HG03108 (cell line): ENCODE measurements at regions not wholly inside any gene's neighbourhood (a gene's known extent, or its start where the extent isn't known, plus 50 kb on each side); places are given as distances from the start of the nearest gene placed in this dataset.

ENCODE experiments used
- ATAC-seq: cut with Tn5 transposase; IDR thresholded peaks from one replicate; pipeline ENCODE4 v1.9.1; 2021; ENCODE audit warnings: moderate library complexity; ENCODE audit not compliant: unreplicated experiment

GRCh38 chr1:87715471-87715870 lies 386.8 kb downstream of the LMO4 start:
- no peak for ATAC-seq

- no peak for ATAC-seq
Measured at GRCh38 chr1:87717157-87717670, 388.5 kb downstream of the LMO4 start.

GRCh38 chr1:87718241-87718950 lies 389.7 kb downstream of the LMO4 start:
- ATAC-seq: no peak

DNA sequence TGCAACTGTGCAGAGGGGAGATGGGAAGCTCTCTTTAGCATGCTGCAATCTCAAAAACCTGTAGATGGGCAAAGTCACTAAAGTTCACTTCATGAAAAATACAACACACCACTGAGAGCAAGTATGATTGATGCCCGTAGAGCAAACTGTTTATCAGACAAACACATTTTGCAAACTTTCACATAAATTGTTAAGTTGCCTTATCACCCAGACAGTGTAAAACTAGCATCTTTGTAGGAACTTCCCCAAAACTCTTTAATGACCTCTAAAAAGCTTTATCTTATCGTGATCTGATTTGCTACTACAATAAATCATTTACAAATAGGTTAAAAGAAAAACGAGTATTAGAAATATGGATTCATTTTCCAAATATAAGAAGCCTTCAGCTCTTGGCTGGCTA lies 391.0 kb downstream of the LMO4 start:
- no peak for ATAC-seq

DNA sequence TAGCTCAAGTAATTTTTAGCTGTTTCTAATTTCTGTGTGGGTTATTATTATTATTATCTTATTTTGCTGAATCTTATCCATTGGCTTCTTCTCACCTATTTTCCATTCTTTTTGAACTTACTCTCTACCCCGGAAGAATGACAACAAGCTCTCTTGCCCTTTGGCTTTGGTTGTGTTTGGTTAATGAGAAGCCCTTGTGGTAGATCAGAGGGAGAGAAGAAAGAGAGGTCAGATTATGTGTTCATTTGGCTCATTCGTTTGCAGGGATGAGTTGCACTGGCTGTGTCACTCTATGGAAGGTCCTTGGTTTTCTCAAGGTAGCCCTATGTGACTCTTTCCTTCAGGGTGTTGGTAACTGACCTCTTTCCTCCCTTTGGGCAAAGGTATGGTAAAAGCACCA lies 391.9 kb downstream of the LMO4 start:
- ATAC-seq: no peak

DNA sequence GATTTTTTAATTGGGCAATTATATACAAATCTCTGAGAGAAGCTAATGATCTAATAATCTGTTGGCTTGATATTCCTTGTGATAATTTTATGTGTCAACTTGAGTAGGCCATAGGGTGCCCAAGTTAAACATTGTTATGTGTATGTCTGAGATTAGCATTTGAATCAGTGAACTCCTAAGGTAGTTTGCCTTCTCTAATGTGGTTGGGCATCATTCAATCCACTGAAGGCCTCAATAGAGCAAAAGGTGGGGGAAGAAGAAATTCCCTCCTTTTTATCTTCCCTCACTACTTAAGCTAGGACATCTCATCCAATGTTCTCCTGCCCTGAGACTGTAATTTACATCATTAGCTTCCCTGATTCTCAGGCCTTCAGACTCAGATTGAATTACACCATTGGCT lies 394.5 kb downstream of the LMO4 start:
- no peak for ATAC-seq

DNA sequence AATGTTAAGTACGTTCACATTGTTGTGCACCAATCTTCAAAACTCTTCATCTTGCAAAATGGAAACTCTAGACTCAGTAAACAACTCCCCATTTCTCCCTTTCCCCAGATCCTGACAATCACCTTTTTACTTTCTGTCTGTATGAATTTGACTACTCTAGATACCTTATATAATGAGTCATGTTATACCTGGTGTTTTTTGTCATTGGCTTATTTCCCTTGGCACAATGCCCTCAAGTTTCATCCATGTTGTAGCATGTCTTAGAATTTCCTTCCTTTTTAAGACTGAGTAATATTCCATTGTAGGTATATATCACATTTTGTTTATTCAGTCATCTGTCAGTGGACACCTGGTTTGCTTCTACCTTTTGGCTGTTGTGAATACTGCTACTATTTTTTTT lies 399.5 kb downstream of the LMO4 start:
- ATAC-seq: no peak

GRCh38 chr1:87730274-87731216 lies 401.9 kb downstream of the LMO4 start:
- ATAC-seq: no peak

- ATAC-seq: no peak
Measured at GRCh38 chr1:87733386-87733785, 404.7 kb downstream of the LMO4 start.

DNA sequence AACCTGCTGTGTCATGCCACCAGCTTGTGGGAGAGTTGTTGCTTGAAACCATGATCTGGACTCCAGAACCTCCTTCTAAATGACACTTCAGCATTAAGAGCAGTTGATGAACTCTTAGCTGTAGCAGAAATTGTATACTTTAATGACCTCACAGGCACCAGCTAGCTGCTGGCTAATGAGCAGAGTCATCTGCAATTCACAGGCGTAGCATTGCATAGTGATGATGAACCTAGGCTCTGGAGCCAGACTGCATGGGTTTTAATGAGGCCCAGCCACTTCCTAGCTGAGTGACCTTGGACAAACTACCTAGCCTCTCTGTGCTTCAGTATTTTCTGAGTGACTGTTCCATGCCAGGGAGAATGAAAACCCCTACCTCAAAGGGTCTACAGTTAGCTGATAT lies 407.1 kb downstream of the LMO4 start:
- no peak for ATAC-seq

DNA sequence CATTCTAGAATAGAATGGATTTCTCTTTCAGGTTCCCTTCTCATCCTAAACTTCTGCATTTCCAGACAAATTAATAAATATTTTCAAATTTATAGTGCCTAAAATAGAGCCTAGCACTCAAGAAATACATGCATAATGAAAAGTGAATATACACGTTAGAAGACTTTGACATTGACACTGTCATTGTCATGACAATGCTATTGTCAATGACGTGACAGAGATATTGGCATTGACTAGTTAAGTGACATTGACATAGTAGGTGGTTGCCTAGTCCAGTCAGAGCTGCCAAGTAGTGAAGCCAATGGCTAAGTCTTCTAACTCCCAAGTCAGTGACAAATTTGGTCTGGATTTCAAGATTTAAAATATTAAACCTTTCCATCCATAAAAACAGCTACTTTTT lies 410.5 kb downstream of the LMO4 start:
- ATAC-seq: no peak

DNA sequence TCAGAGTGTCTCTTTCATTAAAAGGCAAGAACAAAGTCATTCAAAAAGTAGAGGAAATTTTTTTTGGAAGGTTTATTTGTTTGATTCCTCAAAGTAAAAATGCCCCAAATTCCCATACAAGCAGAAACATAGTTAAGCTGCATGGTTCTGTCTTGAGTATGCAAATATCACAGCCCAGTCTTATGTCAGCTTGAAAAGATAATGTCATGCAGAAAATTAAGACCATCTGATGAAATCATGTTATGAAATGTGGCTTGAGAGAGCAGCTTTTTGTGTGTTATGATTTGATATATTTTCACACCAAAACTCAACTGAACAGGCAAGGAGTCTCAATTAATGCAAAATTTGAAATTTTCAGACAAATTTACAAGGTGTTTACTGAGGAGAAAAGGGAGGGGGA lies 411.0 kb downstream of the LMO4 start:
- ATAC-seq: no peak

DNA sequence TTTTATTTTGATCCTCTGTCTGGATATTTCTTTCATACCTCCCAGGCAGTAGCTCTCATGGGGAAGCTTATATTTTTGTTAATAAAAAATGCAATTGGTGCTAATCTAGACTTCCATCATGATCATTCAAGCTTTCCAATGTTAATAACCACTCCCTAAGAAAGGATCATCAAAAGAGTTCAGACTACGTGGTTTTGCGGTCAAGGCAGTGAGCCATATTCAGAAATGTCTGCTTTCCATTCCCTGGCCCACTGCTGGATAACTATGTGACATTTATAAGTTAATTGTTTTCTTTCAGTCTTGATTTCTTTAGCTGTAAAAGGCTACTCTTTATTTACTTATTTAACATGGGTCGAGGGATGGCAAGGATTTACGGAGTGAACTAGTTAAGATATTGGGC lies 414.6 kb downstream of the LMO4 start:
- no peak for ATAC-seq

GRCh38 chr1:87744056-87744455 lies 415.4 kb downstream of the LMO4 start:
- ATAC-seq: no peak

- ATAC-seq: no peak
Measured at GRCh38 chr1:87744763-87745162, 416.1 kb downstream of the LMO4 start.

DNA sequence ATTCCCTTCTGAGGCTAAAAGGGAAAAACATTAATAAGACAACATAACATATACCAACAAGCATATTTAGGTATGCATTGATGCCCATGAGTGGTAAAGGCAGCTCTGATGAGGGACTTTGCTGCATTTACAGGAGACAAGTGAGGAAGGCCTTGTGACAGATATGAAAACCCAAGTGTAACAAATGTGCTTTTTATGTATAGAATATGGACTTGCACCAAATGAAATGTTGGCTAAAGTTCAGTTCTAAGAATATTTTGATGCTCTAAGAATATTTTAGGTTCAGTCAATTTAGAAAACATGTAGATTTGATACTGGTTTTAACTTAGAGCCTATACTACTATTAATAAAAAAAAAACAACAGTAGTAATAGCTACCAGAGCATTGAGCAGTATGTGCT lies 424.7 kb downstream of the LMO4 start:
- no peak for ATAC-seq

DNA sequence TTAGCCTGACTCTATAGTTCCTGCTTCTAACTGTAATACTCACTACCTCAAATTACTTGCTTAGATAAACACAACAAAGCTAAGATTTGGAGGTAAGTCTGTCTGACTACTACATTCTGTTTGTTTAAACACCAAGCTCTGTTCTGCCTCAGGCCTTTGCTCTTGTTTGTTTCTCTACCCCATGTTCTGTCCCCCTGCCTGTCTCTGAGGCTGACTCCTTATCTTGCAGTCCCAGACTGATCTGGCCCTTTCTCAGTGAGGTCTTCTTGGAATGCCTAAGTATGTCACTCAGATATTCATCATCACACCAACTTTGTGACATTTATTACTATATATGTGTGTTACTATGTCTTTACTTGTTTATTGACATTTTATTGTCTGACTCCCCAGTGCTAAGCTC lies 425.5 kb downstream of the LMO4 start:
- no peak for ATAC-seq

DNA sequence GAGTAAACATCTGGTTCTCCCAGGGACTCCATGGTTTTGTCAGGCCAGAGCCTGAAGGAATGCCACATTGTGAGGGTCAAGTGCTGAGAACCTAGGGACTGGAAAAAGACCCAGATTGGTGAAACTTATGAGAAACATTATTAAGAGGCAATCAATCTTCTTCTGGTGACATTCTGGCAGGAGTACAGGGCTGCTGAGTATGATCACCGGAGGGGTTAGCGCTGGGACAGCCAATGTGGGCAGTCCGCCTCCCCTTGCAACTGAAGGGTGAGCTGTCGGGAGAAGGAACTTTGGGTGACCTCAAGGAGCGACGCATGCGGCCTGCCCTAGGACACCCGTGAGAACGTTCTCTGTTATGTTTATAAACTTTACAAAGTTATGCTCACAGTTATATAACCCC lies 429.0 kb downstream of the LMO4 start:
- ATAC-seq: no peak

DNA sequence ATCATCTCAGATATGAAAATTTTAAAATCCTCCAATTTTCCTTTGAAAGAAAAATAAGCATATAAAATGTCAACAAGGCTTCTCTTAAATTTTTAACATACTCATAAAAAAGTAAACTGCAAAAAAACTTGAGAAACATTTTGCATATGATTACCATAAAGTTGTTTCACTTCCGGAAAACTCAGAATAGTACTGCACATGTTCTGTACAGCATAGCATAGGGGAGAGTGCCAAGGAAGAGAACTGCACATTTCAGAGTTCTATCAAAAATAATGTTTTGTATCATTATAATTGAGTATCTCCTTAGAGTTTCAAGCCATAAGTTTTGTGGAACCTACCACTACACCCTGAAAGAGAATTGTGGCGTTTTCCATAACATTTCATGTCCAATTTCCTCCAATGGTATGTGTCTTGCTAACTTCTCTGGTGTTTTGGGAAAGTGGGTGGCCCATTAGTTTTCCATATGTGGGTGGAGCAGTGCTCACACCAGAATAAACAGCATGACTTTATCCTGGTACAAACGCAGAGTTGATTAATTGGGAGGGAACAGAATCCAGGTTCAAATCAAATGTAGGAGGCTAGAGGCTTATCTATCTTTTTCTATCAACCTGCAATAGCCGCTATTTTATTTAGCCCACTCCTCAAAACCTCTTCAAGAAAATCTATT lies 430.9 kb downstream of the LMO4 start:
- no peak for ATAC-seq

DNA sequence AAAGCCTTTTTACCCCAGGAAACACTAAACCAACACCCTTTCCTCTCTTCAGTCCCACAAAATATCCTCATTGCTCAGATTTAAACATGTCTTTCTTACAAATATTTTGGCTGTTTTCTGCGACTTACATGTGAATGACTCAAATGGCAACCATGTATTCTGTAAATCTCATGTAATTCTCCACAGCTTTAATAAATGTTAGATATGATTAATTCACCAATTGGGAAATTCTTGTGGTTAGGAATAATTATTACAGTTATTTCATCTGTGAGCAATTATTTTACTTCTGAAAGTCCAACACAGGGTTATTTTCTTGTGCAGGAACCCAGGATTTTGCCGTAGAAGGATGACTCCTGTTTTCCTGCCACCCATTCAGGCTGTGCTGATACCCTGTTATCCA lies 431.5 kb downstream of the LMO4 start:
- no peak for ATAC-seq

DNA sequence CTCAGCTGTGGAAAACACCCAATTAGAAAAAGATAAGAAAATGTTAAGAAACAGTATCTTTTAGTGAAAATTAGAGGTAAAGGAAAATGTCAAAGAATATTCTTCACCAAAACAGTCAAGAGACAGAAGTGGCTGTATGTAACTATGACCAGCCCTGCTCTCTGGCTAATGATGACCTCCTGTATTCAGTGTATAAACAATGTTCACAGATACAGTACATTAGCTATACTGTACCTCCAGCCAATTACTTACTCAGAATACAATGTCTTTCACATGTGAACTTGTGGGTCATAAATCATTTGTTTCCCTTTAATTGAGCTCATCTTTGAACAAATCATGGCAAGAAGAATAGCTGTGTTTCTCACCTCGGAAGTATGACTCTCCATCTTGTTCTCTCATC lies 432.0 kb downstream of the LMO4 start:
- ATAC-seq: no peak

DNA sequence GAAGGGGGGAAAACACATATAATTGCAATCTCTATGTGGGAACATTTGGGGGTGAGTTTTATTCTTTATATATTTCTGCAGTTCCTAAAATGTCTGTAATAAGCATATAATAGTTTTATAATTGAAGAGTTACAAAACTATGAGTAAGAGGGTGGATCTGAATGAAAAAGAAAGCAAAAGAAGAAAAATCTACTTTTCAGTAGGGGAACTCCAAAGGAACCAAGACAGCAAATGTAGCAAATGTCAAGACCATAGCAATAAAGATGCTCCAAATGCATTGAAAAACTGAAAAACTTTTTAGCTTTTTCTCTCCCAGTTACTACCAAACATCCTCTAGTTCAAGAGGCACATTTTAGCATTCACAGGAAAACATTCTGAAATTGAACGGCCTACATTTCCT lies 434.8 kb downstream of the LMO4 start:
- no peak for ATAC-seq
